ENCODE measurements at regions not wholly inside any gene's neighbourhood (a gene's known extent, or its start where the extent isn't known, plus 50 kb on each side); places are given as distances from the start of the nearest gene placed in this dataset.
"Not testable (repeated sequence)": the region's sequence is repeated elsewhere in the genome, so short reads cannot be mapped to it uniquely, and the experiment has no call there.

DNA sequence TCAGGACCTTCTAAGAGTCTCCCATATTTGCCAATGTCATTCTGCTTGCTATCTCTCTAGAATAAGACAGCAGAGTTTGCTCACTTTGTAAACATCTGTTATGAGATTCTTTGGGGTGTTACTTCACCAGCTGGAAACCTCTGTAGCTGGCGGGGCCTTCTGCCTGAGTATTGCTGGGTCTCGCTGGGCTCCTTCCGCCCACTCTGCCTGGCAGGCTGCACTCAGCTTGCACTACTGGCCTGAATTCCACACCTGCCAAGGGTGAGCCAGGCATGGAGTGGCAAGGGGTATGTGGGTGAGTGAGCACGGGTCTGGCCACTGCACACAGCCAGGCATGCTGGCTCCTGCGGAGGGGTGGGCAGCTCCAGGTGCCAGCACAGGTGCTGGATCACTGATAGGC, 267.3 kb upstream of the PDE3A start:
- H3K36me3 Mint-ChIP-seq = no peaks in the 10 kb centered on the region
- H3K9me3 Mint-ChIP-seq = no peaks in the 10 kb centered on the region
- H3K27me3 Mint-ChIP-seq = no peaks in the 10 kb centered on the region
- no peaks in the 10 kb centered on the region for H3K4me1 Mint-ChIP-seq
- no peak overlapping the region for H3K27ac Mint-ChIP-seq
- no peak overlapping the region for H3K4me3 Mint-ChIP-seq
- DNase-seq = no peak
- CTCF ChIA-PET = no interaction called here

DNA sequence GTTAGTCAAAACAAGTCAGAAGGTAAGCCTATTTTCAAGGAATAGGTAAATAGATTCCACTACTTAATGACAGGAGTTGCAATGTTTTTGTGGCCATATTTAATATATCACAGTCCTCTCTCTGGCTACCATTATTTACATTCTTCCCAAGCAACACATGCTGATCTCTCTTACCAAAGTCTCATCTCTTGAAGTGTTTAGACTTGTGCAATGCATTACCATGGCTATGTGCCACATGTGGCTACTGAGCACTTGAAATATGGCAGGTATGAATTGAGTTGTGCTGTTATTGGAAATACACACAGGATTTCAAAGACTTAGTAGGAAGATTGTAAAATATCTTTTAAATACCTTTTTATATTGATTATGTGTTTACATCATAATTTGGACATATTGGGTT, 262.4 kb upstream of the PDE3A start:
- Mint-ChIP-seq H3K4me3 (no peak overlapping the region), H3K36me3 (no peaks in the 10 kb centered on the region), H3K9me3 (peaks cover 5% of the 10 kb centered on the region), H3K4me1 (no peaks in the 10 kb centered on the region), H3K27ac (no peak overlapping the region), H3K27me3 (no peaks in the 10 kb centered on the region)
- CTCF ChIA-PET = no interaction called here
- no peak for DNase-seq

DNA sequence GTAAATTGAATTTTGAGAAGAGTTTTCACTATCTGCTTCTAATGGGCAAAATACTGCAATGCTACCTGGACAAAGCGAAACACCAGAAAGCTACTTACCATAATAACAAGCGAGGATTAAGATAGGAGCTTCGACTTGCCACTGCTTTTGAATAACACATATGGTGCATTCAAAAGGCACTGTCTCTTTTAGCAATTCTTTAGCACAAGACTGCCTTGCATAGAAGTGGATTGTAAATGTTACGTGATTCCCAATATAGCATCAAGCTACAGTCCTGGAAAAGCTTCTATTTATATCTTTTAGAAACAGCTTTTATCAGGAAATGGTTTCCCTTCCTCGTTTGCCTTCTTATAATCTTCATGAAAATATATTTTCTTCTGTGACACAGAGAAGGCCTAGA, 258.7 kb upstream of the PDE3A start:
- H3K4me3 Mint-ChIP-seq = no peak overlapping the region
- DNase-seq = no peak
- peaks cover 12% of the 10 kb centered on the region for H3K9me3 Mint-ChIP-seq
- no peaks in the 10 kb centered on the region for H3K4me1 Mint-ChIP-seq
- no peak overlapping the region for H3K27ac Mint-ChIP-seq
- no peaks in the 10 kb centered on the region for H3K27me3 Mint-ChIP-seq
- CTCF ChIA-PET = no interaction called here
- no peaks in the 10 kb centered on the region for H3K36me3 Mint-ChIP-seq

DNA sequence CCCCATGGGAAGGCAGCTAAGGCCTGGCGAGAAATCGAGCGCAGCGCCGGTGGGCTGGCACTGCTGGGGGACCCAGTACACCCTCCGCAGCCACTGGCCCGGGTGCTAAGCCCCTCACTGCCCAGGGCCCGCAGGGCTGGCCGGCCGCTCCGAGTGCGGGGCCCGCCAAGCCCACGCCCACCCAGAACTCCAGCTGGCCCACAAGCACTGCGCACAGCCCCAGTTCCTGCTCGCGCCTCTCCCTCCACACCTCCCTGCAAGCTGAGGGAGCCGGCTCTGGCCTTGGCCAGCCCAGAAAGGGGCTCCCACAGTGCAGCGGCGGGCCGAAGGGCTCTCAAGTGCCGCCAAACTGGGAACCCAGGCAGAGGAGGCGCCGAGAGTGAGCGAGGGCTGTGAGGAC, 253.0 kb upstream of the PDE3A start:
- CTCF ChIA-PET, H3K27ac Mint-ChIP-seq, H3K27me3 Mint-ChIP-seq, H3K4me3 Mint-ChIP-seq, H3K36me3 Mint-ChIP-seq, H3K4me1 Mint-ChIP-seq, DNase-seq: not testable (repeated sequence)
- peaks cover 16% of the 10 kb centered on the region for H3K9me3 Mint-ChIP-seq

DNA sequence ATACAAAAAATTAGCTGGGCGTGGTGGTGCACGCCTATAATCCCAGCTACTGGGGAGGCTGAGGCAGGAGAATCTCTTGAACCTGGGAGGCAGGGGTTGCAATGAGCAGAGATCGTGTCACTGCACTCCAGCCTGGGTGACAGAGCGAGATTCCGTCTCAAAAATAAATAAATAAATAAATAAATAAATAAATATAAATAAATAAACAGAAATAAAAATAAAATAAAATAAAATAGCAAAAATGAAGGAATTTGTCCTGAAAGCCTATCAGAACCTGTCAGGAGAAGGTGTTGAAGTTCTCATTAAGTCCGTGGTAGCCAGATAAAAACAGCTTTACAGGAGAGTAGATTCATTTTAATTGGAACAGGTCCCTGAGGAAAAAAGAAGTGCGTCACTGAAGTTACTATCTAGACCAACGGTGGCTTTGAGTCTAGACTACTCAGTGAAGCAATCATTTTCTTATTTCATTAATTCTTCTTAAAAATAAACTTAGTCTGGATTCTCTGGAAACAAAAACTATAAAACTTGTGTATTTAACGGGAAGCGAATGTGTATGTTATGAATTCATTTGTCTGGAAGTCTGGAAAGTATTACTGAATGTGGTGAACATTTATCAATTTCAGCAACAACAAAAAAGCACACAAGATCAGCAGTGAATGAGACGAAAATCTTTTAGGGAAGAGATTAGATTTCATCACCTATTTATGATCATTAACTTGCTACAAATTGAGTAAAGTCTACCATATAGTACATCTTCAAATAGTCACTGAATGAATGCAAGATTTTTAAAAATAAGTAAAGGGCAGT, 248.5 kb upstream of the PDE3A start:
- DNase-seq = no peak
- Mint-ChIP-seq H3K4me3 (no peak overlapping the region), H3K4me1 (no peaks in the 10 kb centered on the region), H3K36me3 (no peaks in the 10 kb centered on the region), H3K27ac (no peak overlapping the region), H3K27me3 (no peaks in the 10 kb centered on the region), H3K9me3 (peaks cover 11% of the 10 kb centered on the region)
- CTCF ChIA-PET = no interaction called here

DNA sequence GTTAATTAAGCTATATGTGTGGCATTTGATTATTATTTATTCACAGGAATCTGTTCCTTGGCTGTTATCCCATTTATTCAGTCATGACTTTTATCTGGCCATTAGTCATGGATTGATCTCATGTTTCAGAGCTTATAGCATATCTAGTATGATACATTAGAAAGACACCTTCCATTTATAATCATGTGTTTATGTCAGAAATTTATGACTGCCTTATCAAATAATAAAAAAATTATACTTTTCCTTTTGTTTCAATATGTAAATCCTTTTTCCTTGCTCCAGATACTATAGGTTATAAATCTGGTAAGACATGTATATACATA, 248.0 kb upstream of the PDE3A start:
- no peaks in the 10 kb centered on the region for H3K27me3 Mint-ChIP-seq
- H3K36me3 Mint-ChIP-seq = no peaks in the 10 kb centered on the region
- CTCF ChIA-PET = no interaction called here
- H3K9me3 Mint-ChIP-seq = peaks cover 11% of the 10 kb centered on the region
- no peak overlapping the region for H3K4me3 Mint-ChIP-seq
- H3K4me1 Mint-ChIP-seq = no peaks in the 10 kb centered on the region
- DNase-seq = no peak
- no peak overlapping the region for H3K27ac Mint-ChIP-seq

DNA sequence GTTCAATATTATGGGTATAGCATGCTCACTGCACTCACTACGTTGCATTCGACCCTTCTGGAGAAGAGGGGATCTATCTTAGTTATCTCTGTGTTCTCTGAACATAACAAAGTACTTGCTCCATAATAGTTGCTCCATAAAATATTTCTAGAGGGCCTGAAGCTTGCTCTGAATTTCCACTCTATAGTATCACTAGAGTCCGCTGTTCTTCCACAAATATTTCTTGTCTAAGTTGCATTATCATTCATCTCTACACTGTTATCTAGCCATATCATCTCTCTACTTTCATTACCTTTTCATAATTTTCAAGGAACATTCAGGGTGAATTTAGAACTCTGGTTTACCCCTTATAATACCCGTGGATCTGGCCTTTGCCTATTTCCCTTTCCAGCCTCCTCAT, 246.1 kb upstream of the PDE3A start:
- CTCF ChIA-PET = no interaction called here
- no peaks in the 10 kb centered on the region for H3K27me3 Mint-ChIP-seq
- no peak overlapping the region for H3K27ac Mint-ChIP-seq
- no peak overlapping the region for H3K4me3 Mint-ChIP-seq
- H3K9me3 Mint-ChIP-seq = peaks cover 5% of the 10 kb centered on the region
- H3K4me1 Mint-ChIP-seq = no peaks in the 10 kb centered on the region
- DNase-seq = no peak
- H3K36me3 Mint-ChIP-seq = no peaks in the 10 kb centered on the region

DNA sequence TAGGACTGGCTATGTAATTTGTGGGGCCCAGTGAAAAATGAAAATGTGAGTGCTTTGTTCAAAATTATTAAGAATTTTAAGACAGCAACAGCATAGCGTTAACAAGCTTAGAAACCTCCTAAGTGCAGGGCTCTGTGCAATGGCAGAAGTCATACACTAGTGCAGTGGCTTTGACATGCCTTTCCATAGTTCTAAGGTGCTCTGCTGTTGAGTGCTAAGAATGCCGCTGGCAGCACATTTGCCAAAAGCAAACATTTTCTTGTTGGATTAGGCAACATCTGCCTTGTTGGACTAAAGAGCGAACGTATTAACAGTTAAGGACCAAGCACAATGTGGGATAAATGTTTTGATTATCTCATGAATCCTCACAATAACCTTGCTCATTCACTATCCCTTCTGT, 244.9 kb upstream of the PDE3A start:
- Mint-ChIP-seq H3K4me3 (no peak overlapping the region), H3K4me1 (no peaks in the 10 kb centered on the region), H3K27me3 (no peaks in the 10 kb centered on the region), H3K27ac (no peak overlapping the region), H3K9me3 (peaks cover 3% of the 10 kb centered on the region), H3K36me3 (no peaks in the 10 kb centered on the region)
- CTCF ChIA-PET = no interaction called here
- no peak for DNase-seq

DNA sequence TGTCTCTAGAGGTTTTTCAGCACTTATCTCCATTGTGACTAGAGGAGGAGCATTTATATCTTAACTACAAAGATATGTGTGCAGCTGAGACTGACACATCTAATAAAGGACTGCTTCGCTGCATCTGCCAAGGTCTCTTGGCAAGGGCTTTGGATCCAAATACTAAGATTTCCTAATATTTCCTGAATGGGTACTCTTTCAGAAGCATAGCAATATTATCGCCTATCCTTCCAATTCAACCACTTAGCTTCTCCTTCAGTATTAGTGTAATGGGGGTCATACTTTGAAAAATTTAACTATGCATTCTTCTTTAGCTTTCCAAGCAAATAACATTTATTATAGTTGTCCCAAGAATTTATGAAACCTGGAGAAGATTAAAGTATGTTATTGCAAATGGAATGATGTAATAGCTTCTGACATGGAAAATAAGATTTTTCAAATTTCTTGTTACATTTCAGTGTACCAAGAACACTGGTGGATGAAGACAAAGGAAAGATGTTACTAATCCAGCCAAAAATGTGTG, 243.0 kb upstream of the PDE3A start:
- CTCF ChIA-PET = no interaction called here
- no peak overlapping the region for H3K4me3 Mint-ChIP-seq
- H3K9me3 Mint-ChIP-seq = peaks cover 3% of the 10 kb centered on the region
- no peaks in the 10 kb centered on the region for H3K27me3 Mint-ChIP-seq
- H3K27ac Mint-ChIP-seq = no peak overlapping the region
- no peaks in the 10 kb centered on the region for H3K4me1 Mint-ChIP-seq
- no peaks in the 10 kb centered on the region for H3K36me3 Mint-ChIP-seq
- DNase-seq = no peak

DNA sequence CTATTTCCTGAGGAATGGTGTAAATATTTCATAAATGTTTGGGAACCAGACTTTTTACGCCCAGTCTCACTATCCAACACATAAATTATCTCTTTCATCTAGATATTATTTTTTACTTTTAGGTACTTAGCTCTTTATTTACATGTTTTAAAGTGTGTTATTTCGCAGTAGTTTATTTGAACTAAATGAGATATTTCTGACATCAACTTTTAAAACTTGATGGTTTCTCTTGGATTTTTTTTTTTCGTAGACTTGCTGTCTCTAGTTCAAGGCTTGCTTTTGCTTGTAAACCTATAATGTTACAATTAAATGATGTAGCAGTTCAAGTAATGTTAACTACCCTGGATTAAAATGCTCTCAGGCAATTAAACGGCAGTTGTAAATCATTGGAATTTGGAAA, 241.7 kb upstream of the PDE3A start:
- Mint-ChIP-seq H3K27ac (no peak overlapping the region), H3K27me3 (no peaks in the 10 kb centered on the region), H3K9me3 (peaks cover 3% of the 10 kb centered on the region), H3K4me3 (no peak overlapping the region), H3K36me3 (no peaks in the 10 kb centered on the region), H3K4me1 (no peaks in the 10 kb centered on the region)
- CTCF ChIA-PET = no interaction called here
- no peak for DNase-seq

DNA sequence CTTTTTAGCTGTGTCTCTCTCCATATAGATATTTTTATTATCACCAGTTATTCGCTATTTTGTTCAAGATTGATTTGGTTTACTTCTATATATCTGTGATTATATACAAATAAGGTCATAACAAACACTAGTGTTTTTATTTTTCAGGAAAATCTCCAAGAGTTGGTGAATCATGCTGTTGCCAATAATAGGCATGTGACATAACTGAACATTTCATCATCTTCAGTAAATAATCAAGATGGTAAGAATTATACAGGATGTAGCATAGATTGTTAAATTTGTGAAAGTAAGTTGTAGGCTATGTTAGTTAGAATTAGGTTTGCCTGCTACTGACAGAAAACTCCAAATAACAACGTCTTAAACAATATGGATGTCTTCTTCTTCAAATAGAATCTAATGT, 240.9 kb upstream of the PDE3A start:
- CTCF ChIA-PET = no interaction called here
- Mint-ChIP-seq H3K27me3 (no peaks in the 10 kb centered on the region), H3K4me1 (no peaks in the 10 kb centered on the region), H3K36me3 (no peaks in the 10 kb centered on the region), H3K27ac (no peak overlapping the region), H3K9me3 (no peaks in the 10 kb centered on the region), H3K4me3 (no peak overlapping the region)
- no peak for DNase-seq

DNA sequence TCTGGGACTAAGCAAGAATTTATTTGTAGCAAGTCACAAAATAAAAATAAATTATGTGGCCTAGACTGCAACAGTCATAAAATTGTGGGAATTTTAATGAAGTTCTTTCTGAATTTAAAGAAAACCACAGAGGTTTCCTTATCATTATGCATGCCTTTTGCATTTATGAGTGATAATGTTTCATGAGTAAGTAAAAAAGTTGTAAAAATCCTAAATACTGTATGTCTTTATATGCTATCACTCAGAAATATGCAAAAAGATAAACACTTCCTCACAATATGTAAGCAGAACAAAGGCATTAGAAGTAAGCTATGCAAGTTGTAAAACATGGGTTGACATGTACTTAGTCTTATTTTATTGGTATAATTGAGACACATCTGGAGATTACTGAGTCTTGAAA, 239.4 kb upstream of the PDE3A start:
- no peaks in the 10 kb centered on the region for H3K27me3 Mint-ChIP-seq
- no peak for DNase-seq
- CTCF ChIA-PET = no interaction called here
- H3K36me3 Mint-ChIP-seq = no peaks in the 10 kb centered on the region
- no peak overlapping the region for H3K4me3 Mint-ChIP-seq
- H3K9me3 Mint-ChIP-seq = no peaks in the 10 kb centered on the region
- H3K27ac Mint-ChIP-seq = no peak overlapping the region
- H3K4me1 Mint-ChIP-seq = no peaks in the 10 kb centered on the region

DNA sequence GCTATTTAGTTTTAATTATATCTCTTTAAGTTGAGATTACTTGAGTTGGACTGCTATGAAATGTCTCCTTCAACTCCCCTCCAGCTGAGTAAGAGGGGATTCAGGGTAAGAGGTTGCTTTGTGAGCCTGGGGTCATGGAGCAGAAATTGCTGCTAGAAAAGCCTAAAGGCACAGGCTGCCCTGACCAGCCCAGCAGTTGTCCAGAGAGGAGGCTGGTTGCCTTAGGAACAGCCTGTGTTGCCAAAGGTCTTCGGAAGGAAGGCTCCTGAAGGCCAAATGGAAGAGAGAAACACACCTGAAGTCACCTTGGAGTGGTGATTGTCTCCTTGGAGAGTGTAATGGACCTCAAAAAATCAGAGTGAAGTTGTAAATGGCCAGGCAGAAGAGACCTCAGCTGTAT, 235.5 kb upstream of the PDE3A start:
- H3K36me3 Mint-ChIP-seq = no peaks in the 10 kb centered on the region
- CTCF ChIA-PET = interaction anchor here (0.6 kb wide), 1 partner anchor 354 kb away, joined by 3 read pairs; no protein-coding TSS in a partner anchor
- H3K4me1 Mint-ChIP-seq = no peaks in the 10 kb centered on the region
- no peak overlapping the region for H3K4me3 Mint-ChIP-seq
- H3K9me3 Mint-ChIP-seq = no peaks in the 10 kb centered on the region
- DNase-seq = no peak
- no peak overlapping the region for H3K27ac Mint-ChIP-seq
- H3K27me3 Mint-ChIP-seq = no peaks in the 10 kb centered on the region

DNA sequence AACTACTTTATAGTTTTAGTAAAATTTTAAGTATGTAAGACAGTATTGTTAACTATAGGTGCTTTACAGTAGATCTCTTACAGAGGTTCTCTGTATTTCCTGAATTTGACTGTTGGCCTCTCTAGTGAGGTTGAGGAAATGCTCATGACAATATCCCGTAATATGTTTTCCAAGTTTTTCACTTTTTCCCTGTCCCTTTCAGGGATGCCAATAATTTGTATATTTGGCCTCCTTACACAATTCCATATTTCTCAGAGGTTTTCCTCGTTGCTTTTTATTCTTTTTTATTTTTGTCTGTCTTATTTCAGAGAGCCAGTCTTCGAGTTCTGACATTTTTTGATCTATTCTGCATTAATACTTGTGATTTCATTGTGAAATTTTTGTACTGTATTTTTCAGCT, 233.7 kb upstream of the PDE3A start:
- CTCF ChIA-PET = no interaction called here
- Mint-ChIP-seq H3K27ac (no peak overlapping the region), H3K36me3 (no peaks in the 10 kb centered on the region), H3K27me3 (no peaks in the 10 kb centered on the region), H3K4me1 (no peaks in the 10 kb centered on the region), H3K9me3 (no peaks in the 10 kb centered on the region), H3K4me3 (no peak overlapping the region)
- DNase-seq = no peak

DNA sequence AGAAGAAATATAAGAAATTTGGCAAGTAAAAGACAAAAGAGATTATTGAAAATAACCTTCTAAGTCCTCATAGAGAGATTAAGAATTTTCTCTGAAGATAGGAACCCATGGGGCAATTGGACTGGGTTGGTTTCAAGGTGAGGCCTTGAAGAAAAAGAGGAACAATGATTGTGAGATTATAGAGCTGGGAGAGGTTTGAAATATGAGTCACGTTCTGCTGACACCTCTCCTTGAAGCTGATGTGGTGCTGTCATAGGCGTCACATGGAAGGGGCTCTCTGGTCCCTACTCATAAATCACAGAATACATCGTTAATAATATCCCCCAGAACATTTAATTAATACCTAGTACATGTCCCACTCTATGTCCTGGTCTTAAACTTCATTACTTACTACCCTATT, 227.6 kb upstream of the PDE3A start:
- no peaks in the 10 kb centered on the region for H3K36me3 Mint-ChIP-seq
- DNase-seq = no peak
- CTCF ChIA-PET = no interaction called here

DNA sequence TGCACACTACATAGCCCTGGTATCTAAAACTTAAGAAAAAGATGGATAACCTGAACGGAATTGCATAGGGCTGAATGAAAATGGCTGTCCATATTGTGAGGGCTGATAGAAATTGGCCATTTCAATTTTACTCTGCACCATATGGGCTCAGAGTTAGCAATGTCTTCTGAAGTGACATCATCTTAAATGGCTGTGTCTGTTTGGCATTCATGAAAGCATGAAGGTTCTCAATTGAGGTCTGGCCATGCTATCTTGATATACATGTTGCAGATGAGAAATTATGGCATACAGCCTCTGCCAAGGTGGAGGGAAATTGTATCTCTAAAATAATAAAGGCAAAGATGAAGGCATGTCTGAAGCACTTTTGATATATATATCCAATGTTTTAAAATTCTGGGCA, 226.0 kb upstream of the PDE3A start:
- Mint-ChIP-seq H3K27ac (no peak overlapping the region), H3K4me1 (no peaks in the 10 kb centered on the region), H3K27me3 (no peaks in the 10 kb centered on the region), H3K36me3 (no peaks in the 10 kb centered on the region), H3K9me3 (peaks cover 2% of the 10 kb centered on the region), H3K4me3 (no peak overlapping the region)
- no peak for DNase-seq
- CTCF ChIA-PET = no interaction called here

More for the DNA sequence above, 227.6 kb upstream of the PDE3A start:
- Mint-ChIP-seq H3K4me1 (no peaks in the 10 kb centered on the region), H3K27ac (no peak overlapping the region), H3K9me3 (no peaks in the 10 kb centered on the region), H3K4me3 (no peak overlapping the region), H3K27me3 (no peaks in the 10 kb centered on the region)

Data from activated naive CD4-positive, alpha-beta T cell treated with anti-CD3 and anti-CD28 coated beads, Interleukin-2, amount 10 ng/mL, durations not matched to agents 7 days and 5 days (primary cell).